BLaER1 treated with 17β-estradiol and CSF1 and Interleukin-3, amounts not matched to agents 10 nM and 100 nM (cell line): ENCODE measurements at regions not wholly inside any gene's neighbourhood (a gene's known extent, or its start where the extent isn't known, plus 50 kb on each side); places are given as distances from the start of the nearest gene placed in this dataset.
A peak's percentile ranks its signal among the peaks of the same experiment; 100 is the strongest.

Experiments
- H3K27ac ChIP-seq, 11 experiments: shearing (Covaris generic); formaldehyde crosslinking; 2 replicates each; pipeline ENCODE4 v1.8.1; 2022
- H3K27me3 ChIP-seq, 11 experiments: shearing (Covaris generic); formaldehyde crosslinking; 2 replicates each; pipeline ENCODE4 v1.8.1; 2022
- H3K36me3 ChIP-seq, 11 experiments: shearing (Covaris generic); formaldehyde crosslinking; 2 replicates each; pipeline ENCODE4 v1.8.1; 2022
- H3K4me1 ChIP-seq, 10 experiments: shearing (Covaris generic); formaldehyde crosslinking; 2 replicates each; pipeline ENCODE4 v1.8.1; 2022
- H3K4me2 ChIP-seq, 11 experiments: shearing (Covaris generic); formaldehyde crosslinking; 2 replicates each; pipeline ENCODE4 v1.8.1; 2022
- H3K4me3 ChIP-seq, 10 experiments: shearing (Covaris generic); formaldehyde crosslinking; 2 replicates each; pipeline ENCODE4 v1.8.1; 2022
- H3K9ac ChIP-seq, 11 experiments: shearing (Covaris generic); formaldehyde crosslinking; 2 replicates each; pipeline ENCODE4 v1.8.1; 2022
- H3K9me3 ChIP-seq, 11 experiments: shearing (Covaris generic); formaldehyde crosslinking; replicated peaks in 1 of 11; 2 replicates each; pipeline ENCODE4 v1.8.1; 2022
- H4K20me1 ChIP-seq, 11 experiments: shearing (Covaris generic); formaldehyde crosslinking; 2 replicates each; pipeline ENCODE4 v1.8.1; 2022
- Cebpa-rat ChIP-seq, 11 experiments: shearing (Covaris generic); IDR thresholded peaks; 2 replicates each; pipeline ENCODE4 v1.8.1; 2022

DNA sequence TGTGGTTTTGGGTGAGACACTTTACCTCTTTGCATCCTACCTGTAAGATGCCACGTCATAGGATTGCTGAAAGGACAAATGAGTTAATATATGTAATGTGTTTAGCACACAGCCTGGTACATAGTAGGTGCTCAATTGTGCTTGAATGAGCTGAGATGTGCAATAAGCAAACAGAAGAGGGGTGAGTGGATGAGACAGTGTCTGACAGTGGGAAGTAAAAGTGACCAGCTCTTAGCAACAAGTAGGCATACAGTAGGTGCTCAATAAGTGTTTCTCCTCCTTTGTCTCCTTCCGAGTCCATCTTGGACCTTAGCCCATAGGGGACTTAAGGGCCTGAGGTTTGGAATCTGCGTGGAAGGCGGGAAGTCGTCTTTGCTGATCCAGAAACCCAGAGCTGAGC, 104.7 kb downstream of the CEBPB start:
- H3K4me2 ChIP-seq, result peak overlapping the region; percentile 72 to 96 (median 86)
- peaks cover 0 to 7% (median 0%) of the 10 kb centered on the region in 11 experiments; a peak in 4 of 22 replicates for H3K27me3 ChIP-seq
- H4K20me1 ChIP-seq, result peaks cover 0 to 15% (median 0%) of the 10 kb centered on the region in 11 experiments; a peak in 3 of 22 replicates
- no peak overlapping the region for H3K4me3 ChIP-seq
- peaks cover 40 to 89% (median 69%) of the 10 kb centered on the region in 10 experiments for H3K4me1 ChIP-seq
- TF ChIP-seq Cebpa-rat (IDR thresholded peaks at IDR 0.05), result no peak
- H3K36me3 ChIP-seq, result no peaks in the 10 kb centered on the region
- H3K9ac ChIP-seq, result no peak overlapping the region; a peak in 3 of 22 replicates
- H3K27ac ChIP-seq, result peak overlapping the region in 2 of 11 experiments; percentile 4 to 18; a peak in 4 of 22 replicates
- H3K9me3 ChIP-seq, result no peaks in the 10 kb centered on the region

DNA sequence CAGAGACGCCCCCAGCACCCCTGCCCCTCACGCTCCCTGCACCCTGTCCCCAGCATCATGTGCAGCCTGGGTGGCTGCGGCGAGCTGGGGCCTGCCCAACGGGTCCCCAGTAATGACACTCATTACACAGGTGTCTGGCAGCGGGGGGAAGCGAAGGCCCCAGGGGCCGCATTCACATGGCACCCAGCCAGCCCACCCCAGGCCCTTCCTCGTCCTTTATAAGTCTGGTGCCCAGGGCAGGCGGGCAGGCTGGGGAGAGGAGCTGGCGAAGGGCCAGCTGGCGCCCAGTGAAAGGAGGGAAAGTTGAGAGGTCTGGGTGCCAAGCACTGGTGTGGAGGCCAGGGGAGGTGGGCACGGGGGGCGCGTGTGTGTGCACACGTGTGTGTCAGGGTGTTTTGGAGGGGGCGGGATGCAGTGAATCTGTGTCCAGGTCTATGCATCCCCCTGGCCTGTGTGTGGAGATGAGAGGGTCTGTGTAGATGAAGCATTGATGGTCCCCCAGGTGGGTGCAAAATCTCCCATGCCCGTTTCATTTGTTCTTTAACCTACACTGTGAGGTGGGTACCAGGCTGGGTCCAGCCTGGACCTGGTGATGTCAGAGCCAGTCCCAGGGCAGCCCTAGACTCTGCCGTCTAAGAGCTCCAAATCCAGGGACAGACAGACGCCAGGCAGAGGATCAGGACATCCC, 105.3 kb downstream of the CEBPB start:
- Histone ChIP-seq H3K9me3 (no peaks in the 10 kb centered on the region), H3K4me3 (no peak overlapping the region; a peak in 2 of 20 replicates), H3K4me1 (peaks cover 40 to 84% (median 69%) of the 10 kb centered on the region in 10 experiments), H3K9ac (peak overlapping the region in 3 of 11 experiments; percentile 14 to 57 (median 21); a peak in 6 of 22 replicates), H3K27me3 (peaks cover 0 to 5% (median 0%) of the 10 kb centered on the region in 11 experiments; a peak in 4 of 22 replicates), H4K20me1 (peaks cover 0 to 15% (median 0%) of the 10 kb centered on the region in 11 experiments; a peak in 3 of 22 replicates), H3K4me2 (peak overlapping the region; percentile 72 to 96 (median 86)), H3K27ac (peak overlapping the region in 3 of 11 experiments; percentile 4 to 73 (median 72); a peak in 7 of 22 replicates), H3K36me3 (no peaks in the 10 kb centered on the region)
- no peak for TF ChIP-seq Cebpa-rat (IDR thresholded peaks at IDR 0.05)

DNA sequence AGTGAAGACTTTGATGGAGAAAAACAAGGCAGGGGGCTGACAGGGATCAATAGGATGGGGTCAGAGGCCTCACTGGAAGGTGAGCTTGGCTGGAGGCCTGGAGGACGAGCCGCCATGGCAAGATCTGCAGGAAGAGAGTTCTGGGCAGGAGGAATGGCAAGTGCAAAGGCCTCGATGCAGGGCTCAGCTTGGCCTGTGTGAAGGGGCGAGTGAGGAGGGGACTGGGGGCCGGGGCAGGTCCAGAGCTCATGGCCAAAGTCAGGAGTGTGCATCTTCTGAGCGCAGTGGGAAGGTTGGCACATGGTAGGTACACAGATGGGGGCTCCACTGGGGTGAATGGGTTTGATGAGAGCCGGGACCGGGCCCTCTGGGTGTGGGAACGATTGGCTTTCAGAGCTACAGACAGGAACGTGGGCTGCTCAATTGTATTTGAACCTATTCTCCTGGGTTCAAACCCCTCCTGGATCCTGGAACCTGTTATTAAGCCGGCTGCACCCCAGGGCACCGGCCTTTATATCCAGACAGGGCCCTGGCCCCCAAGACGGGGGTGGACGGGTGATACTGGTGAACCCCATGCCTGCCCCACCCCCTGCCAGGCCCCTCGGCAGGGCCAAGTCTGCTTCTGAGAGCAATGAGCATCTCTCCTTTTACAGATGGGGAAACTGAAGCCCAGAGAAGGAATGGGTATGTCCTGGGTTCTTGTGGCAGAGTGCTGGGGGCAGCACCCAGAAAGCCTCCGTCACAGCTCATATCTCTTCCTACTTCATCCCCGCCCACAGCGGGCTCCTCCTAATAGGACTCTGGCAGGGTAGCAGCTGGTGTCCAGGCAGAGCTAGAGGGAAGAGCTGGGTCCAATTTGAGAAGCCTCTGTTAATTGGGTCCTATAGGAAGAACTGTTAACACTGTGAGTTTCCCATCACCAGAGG, 106.1 kb downstream of the CEBPB start:
- H3K4me2 ChIP-seq, result peak overlapping the region; percentile 72 to 96 (median 86)
- no peak for TF ChIP-seq Cebpa-rat (IDR thresholded peaks at IDR 0.05)
- H4K20me1 ChIP-seq, result peaks cover 0 to 15% (median 0%) of the 10 kb centered on the region in 11 experiments; a peak in 3 of 22 replicates
- H3K4me1 ChIP-seq, result peaks cover 40 to 78% (median 69%) of the 10 kb centered on the region in 10 experiments
- H3K27me3 ChIP-seq, result peaks cover 0 to 5% (median 0%) of the 10 kb centered on the region in 11 experiments; a peak in 2 of 22 replicates
- H3K27ac ChIP-seq, result peak overlapping the region in 10 of 11 experiments; percentile 26 to 73 (median 56); a peak in 17 of 22 replicates
- peak overlapping the region in 10 of 11 experiments; percentile 8 to 65 (median 48); a peak in 16 of 22 replicates for H3K9ac ChIP-seq
- H3K36me3 ChIP-seq, result no peaks in the 10 kb centered on the region
- H3K4me3 ChIP-seq, result peak overlapping the region in 6 of 10 experiments; percentile 18 to 44 (median 34); a peak in 10 of 20 replicates
- H3K9me3 ChIP-seq, result no peaks in the 10 kb centered on the region

DNA sequence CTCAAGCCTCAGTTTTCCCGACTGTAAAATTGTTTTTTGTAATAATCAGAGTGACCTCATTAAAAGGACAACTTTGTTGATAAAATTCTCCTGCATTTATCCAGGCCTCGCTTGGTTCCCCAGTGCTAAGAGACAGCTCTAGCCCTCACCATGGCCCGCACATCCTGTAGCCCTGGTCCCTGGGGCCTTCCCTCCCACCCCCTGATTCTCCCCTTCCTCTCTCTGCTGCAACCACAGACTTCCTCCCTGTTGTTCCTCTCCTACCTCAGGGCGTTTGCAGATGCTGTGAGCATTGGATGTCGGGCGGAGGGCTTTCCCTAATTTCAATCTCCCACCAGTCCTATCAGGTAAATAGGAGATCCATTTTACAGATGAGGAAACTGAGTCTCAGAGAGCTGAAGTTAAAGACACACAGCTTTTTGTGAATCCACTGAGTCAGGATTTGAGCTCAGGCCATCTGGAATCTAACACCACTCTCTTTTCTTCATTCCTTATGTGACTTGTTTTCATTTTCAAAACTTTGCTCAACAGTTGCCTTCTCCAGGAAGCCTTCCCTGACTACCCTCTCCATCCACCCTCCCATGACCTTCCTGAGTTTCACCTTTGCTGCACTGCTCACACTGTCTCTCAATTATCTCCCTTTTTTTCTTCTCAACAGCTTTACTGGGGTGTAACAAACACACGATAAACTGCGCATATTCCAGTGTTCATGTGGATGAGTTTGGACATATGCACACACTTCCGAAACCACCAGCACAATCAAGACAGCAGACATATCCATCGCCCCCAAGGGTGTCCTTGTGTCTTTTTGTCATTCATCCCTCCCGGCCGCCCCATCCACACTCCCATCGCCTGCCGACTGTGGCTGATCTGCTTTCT, 107.1 kb downstream of the CEBPB start:
- Histone ChIP-seq H3K27ac (peak overlapping the region in 10 of 11 experiments; percentile 26 to 73 (median 56); a peak in 17 of 22 replicates), H3K4me3 (peak overlapping the region in 6 of 10 experiments; percentile 18 to 44 (median 34); a peak in 8 of 20 replicates), H4K20me1 (peaks cover 0 to 15% (median 0%) of the 10 kb centered on the region in 11 experiments; a peak in 3 of 22 replicates), H3K9me3 (no peaks in the 10 kb centered on the region), H3K36me3 (no peaks in the 10 kb centered on the region), H3K9ac (peak overlapping the region in 10 of 11 experiments; percentile 8 to 65 (median 48); a peak in 13 of 22 replicates), H3K4me2 (peak overlapping the region; percentile 72 to 96 (median 86)), H3K4me1 (peaks cover 50 to 78% (median 67%) of the 10 kb centered on the region in 10 experiments), H3K27me3 (peaks cover 0 to 5% (median 0%) of the 10 kb centered on the region in 11 experiments; a peak in 1 of 22 replicates)
- TF ChIP-seq Cebpa-rat (IDR thresholded peaks at IDR 0.05), result no peak

DNA sequence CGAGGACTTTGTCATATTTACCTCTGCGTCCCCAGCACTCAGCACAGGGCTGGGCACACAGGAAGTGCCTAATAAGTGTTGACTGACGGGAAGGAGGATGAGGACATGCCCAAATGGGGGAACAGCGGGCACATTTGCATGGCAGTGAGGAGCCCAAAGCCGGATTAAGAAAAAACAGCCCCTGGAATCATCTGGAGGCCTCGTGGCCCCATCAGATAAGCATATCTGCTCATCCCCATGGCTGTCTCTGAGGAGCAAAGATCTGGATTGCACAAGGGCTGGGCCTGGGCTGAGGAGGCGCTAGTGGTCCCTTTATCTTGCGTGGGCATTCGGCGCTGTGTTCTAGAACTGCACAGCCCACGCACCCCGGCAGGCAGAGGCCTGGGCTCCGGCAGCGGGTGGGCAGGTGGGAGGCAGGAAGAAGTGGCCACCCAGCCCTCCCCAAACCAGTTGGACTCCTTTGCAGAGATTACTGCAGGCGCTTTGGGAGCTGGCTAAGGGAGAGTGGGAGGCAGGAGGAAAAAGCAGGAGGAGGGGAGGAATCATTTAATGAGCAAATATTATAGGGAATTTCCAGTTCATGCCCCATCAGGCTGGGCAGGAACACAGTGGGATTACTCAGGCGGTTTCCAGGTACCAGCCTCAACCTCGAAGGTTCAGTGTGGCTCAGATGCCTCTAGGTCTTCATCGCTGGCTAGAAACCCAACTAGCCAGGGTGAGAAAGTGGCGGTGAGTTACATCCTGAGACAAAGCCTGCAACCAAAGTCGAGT, 108.1 kb downstream of the CEBPB start:
- TF ChIP-seq Cebpa-rat (IDR thresholded peaks at IDR 0.05), result no peak

DNA sequence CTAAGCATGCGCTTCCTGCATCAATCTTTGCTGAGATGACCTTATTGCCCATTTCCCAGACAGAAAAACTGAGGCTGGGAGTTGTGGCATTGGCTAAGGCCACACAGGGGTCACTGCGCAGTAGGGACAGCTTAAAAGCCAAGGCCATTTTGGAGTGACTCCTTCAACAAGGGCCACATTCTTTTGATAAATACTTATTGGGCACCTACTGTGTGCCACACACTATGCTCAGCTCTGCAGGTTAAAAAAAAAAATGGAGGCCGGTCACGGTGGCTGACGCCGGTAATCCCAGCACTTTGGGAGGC, 108.6 kb downstream of the CEBPB start:
- Histone ChIP-seq H3K9ac (no peak overlapping the region), H3K27ac (no peak overlapping the region), H4K20me1 (peaks cover 0 to 15% (median 0%) of the 10 kb centered on the region in 11 experiments; a peak in 3 of 22 replicates), H3K9me3 (no peaks in the 10 kb centered on the region), H3K36me3 (no peaks in the 10 kb centered on the region), H3K4me1 (peaks cover 52 to 79% (median 74%) of the 10 kb centered on the region in 10 experiments), H3K4me2 (peak overlapping the region in 5 of 11 experiments; percentile 82 to 96 (median 87); a peak in 4 of 22 replicates), H3K27me3 (peaks cover 0 to 5% (median 0%) of the 10 kb centered on the region in 11 experiments; a peak in 1 of 22 replicates), H3K4me3 (no peak overlapping the region)
- no peak for TF ChIP-seq Cebpa-rat (IDR thresholded peaks at IDR 0.05)

More for the DNA sequence above, 108.1 kb downstream of the CEBPB start:
- H3K27ac ChIP-seq, result peak overlapping the region in 3 of 11 experiments; percentile 3 to 73 (median 72); a peak in 4 of 22 replicates
- no peaks in the 10 kb centered on the region for H3K9me3 ChIP-seq
- H3K4me1 ChIP-seq, result peaks cover 52 to 78% (median 71%) of the 10 kb centered on the region in 10 experiments
- H3K9ac ChIP-seq, result peak overlapping the region in 1 of 11 experiments; percentile 1; a peak in 4 of 22 replicates
- H3K36me3 ChIP-seq, result no peaks in the 10 kb centered on the region
- peaks cover 0 to 15% (median 0%) of the 10 kb centered on the region in 11 experiments; a peak in 3 of 22 replicates for H4K20me1 ChIP-seq
- no peak overlapping the region for H3K4me3 ChIP-seq
- H3K4me2 ChIP-seq, result peak overlapping the region; percentile 72 to 96 (median 86); a peak in 20 of 22 replicates
- peaks cover 0 to 5% (median 0%) of the 10 kb centered on the region in 11 experiments; a peak in 1 of 22 replicates for H3K27me3 ChIP-seq

DNA sequence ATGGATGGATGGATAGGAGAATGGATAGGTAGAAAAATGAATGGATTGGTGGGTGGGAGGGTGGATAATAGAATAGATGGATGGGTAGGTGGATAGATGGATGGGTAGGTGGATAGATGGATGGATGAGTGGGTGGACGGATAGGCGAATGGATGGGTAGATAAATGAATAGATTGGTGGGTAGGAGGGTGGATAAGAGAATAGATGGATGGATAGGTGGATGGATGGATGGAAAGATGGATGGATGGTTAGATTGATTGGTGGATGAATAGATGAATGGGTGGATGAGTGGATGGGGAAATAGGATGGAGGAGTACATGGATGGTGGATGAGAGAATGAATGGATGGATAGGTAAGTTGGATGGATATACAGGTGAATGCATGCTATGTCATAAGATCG, 110.5 kb downstream of the CEBPB start:
- Histone ChIP-seq H3K9me3 (no peaks in the 10 kb centered on the region), H3K4me1 (peaks cover 37 to 78% (median 67%) of the 10 kb centered on the region in 10 experiments), H3K9ac (no peak overlapping the region), H3K27me3 (no peaks in the 10 kb centered on the region; a peak in 1 of 22 replicates), H3K4me2 (peak overlapping the region in 2 of 11 experiments; percentile 75 to 82; a peak in 1 of 22 replicates), H3K27ac (no peak overlapping the region), H3K36me3 (no peaks in the 10 kb centered on the region), H4K20me1 (peaks cover 0 to 10% (median 0%) of the 10 kb centered on the region in 11 experiments; a peak in 2 of 22 replicates), H3K4me3 (no peak overlapping the region)
- TF ChIP-seq Cebpa-rat (IDR thresholded peaks at IDR 0.05), result no peak
